ENCODE measurements at regions not wholly inside any gene's neighbourhood (a gene's known extent, or its start where the extent isn't known, plus 50 kb on each side); places are given as distances from the start of the nearest gene placed in this dataset.

DNA sequence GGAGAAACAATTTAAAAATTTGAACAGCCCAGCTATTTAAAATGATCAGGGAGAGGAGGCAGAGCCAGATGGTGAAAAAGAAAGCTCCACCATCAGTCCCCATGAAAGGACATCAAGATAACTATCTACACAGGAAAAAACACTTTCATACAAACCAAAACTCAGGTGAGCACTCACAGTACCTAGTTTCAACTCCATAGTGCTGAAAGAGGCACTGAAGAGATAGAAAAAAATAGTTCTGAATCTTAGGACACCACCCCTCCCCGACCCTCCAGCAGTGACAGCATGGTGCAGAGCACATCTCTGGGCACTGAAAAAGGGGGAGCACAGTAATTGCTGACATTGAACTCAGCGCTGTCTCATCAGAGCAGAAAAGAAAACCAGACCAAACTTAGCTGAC is 732.9 kb downstream of the CETN3 start:
- POLR2A ChIA-PET = no interaction called here
- no TSS peak for BruUV-seq (replicated peaks)

More for the DNA sequence above, 732.9 kb downstream of the CETN3 start:
- H3K36me3 ChIP-seq (ENCODE audit: control insufficient read depth in 2 of 2, extremely low read depth in 1 of 2, insufficient read depth in 2 of 2, low read length in 2 of 2) = no peaks in the 10 kb centered on the region
- intact Hi-C loops (cut with micrococcal nuclease) = loop anchor here (2.0 kb wide), 1 partner anchor 28 kb away; no protein-coding TSS in a partner anchor
- no peak overlapping the region for H2AFZ ChIP-seq (ENCODE audit: low read depth, low read length)
- DNase-seq (ENCODE audit: low read depth, low spot score) (no peak), FAIRE-seq (no peak)
- TF ChIP-seq, protein P1, sequence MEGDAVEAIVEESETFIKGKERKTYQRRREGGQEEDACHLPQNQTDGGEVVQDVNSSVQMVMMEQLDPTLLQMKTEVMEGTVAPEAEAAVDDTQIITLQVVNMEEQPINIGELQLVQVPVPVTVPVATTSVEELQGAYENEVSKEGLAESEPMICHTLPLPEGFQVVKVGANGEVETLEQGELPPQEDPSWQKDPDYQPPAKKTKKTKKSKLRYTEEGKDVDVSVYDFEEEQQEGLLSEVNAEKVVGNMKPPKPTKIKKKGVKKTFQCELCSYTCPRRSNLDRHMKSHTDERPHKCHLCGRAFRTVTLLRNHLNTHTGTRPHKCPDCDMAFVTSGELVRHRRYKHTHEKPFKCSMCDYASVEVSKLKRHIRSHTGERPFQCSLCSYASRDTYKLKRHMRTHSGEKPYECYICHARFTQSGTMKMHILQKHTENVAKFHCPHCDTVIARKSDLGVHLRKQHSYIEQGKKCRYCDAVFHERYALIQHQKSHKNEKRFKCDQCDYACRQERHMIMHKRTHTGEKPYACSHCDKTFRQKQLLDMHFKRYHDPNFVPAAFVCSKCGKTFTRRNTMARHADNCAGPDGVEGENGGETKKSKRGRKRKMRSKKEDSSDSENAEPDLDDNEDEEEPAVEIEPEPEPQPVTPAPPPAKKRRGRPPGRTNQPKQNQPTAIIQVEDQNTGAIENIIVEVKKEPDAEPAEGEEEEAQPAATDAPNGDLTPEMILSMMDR (IDR thresholded peaks at IDR 0.05; ENCODE audit: extremely low read depth in 1 of 2, insufficient read depth in 1 of 2, low read depth in 1 of 2, low read length in 2 of 2) = no peak
- TF ChIP-seq POLR2A (IDR thresholded peaks at IDR 0.05; ENCODE audit: low read depth, low read length) = no peak
- no peak for TF ChIP-seq POLR2AphosphoS5 (IDR thresholded peaks at IDR 0.05; ENCODE audit: insufficient read depth, low read depth, low read length)
- no peak for TF ChIP-seq FOS (IDR thresholded peaks at IDR 0.05; ENCODE audit: borderline replicate concordance, insufficient read depth, low read length)
- TF ChIP-seq EZH2 (IDR thresholded peaks at IDR 0.05; ENCODE audit: borderline replicate concordance, low read depth, low read length, severe bottlenecking) = no peak
- TF ChIP-seq JUN (IDR thresholded peaks at IDR 0.05; ENCODE audit: borderline replicate concordance, insufficient read depth, insufficient read length, low read depth) = no peak
- no peak for TF ChIP-seq MYC (IDR thresholded peaks at IDR 0.05; ENCODE audit: low read depth, low read length)
- TF ChIP-seq, protein P2, sequence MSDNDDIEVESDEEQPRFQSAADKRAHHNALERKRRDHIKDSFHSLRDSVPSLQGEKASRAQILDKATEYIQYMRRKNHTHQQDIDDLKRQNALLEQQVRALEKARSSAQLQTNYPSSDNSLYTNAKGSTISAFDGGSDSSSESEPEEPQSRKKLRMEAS (IDR thresholded peaks at IDR 0.05; ENCODE audit: insufficient read depth, insufficient read length) = no peak
- no peak for TF ChIP-seq GATA2 (IDR thresholded peaks at IDR 0.05; ENCODE audit: insufficient read depth, insufficient read length, low read depth, low read length)
- no peak overlapping the region for H3K9ac ChIP-seq (replicated peaks; ENCODE audit: extremely low read depth, insufficient read depth, low read length)
- H3K4me2 ChIP-seq (ENCODE audit: insufficient read depth, low read length) = no peak overlapping the region
- no peak overlapping the region for H3K27ac ChIP-seq (ENCODE audit: insufficient read depth, low read depth, low read length)
- H3K4me3 ChIP-seq (replicated peaks in 1 of 3; ENCODE audit: insufficient read depth in 1 of 3, low read depth in 1 of 3, low read length in 3 of 3) = no peak overlapping the region
- dilution Hi-C loops (cut with MboI; ENCODE audit: extremely low pct_ligation_motif_present, low sequenced_read_pairs) = no loop called here
- no peaks in the 10 kb centered on the region for H3K79me2 ChIP-seq (ENCODE audit: control insufficient read depth, insufficient read depth, low read length)
- no peaks in the 10 kb centered on the region for H3K9me3 ChIP-seq (replicated peaks; ENCODE audit: control insufficient read depth, insufficient read depth, low read length)
- H3K4me1 ChIP-seq (ENCODE audit: control insufficient read depth, extremely low read depth, insufficient read depth, low read length) = no peaks in the 10 kb centered on the region
- H3K9me1 ChIP-seq (replicated peaks; ENCODE audit: control insufficient read depth, extremely low read depth, insufficient read depth, low read length) = no peaks in the 10 kb centered on the region
- H4K20me1 ChIP-seq (replicated peaks; ENCODE audit: control insufficient read depth, extremely low read depth, insufficient read depth, low read length) = no peaks in the 10 kb centered on the region
- CTCF ChIA-PET = no interaction called here
- no peaks in the 10 kb centered on the region for H3K27me3 ChIP-seq (ENCODE audit: control insufficient read depth in 2 of 2, insufficient read depth in 2 of 2, low read length in 2 of 2)

All from endothelial cell of umbilical vein (primary cell).